Neural cell (in vitro differentiated cells): ENCODE measurements at regions not wholly inside any gene's neighbourhood (a gene's known extent, or its start where the extent isn't known, plus 50 kb on each side); places are given as distances from the start of the nearest gene placed in this dataset.

Experiments used
- EP300 ChIP-seq: fragments of 450-650 bp; conservative IDR thresholded peaks from 2 replicates; pipeline ENCODE4 v1.6.1; 2014; ENCODE audit warnings: antibody characterized with exemption, mild to moderate bottlenecking, moderate library complexity; ENCODE audit not compliant: poor library complexity, severe bottlenecking
- POLR2AphosphoS5 ChIP-seq: IDR thresholded peaks from 2 replicates; pipeline ENCODE4 v1.6.1; 2012
- RAD21 ChIP-seq: fragments of 450-650 bp; conservative IDR thresholded peaks from 2 replicates; pipeline ENCODE4 v1.6.1; 2014; ENCODE audit warnings: antibody characterized with exemption, mild to moderate bottlenecking, moderate library complexity
- TAF1 ChIP-seq: IDR thresholded peaks from 2 replicates; pipeline ENCODE4 v1.6.1; 2012; ENCODE audit warnings: low read depth
- TF ChIP-seq, protein P1 (sequence below): fragments of 450-650 bp; IDR thresholded peaks from 2 replicates; pipeline ENCODE4 v1.5.1; 2014; ENCODE audit warnings: antibody characterized with exemption, mild to moderate bottlenecking, moderate library complexity; ENCODE audit not compliant: poor library complexity, severe bottlenecking
- TF ChIP-seq, protein P2 (sequence below): IDR thresholded peaks from 2 replicates; pipeline ENCODE4 v1.6.1; 2012; ENCODE audit warnings: borderline replicate concordance

DNA sequence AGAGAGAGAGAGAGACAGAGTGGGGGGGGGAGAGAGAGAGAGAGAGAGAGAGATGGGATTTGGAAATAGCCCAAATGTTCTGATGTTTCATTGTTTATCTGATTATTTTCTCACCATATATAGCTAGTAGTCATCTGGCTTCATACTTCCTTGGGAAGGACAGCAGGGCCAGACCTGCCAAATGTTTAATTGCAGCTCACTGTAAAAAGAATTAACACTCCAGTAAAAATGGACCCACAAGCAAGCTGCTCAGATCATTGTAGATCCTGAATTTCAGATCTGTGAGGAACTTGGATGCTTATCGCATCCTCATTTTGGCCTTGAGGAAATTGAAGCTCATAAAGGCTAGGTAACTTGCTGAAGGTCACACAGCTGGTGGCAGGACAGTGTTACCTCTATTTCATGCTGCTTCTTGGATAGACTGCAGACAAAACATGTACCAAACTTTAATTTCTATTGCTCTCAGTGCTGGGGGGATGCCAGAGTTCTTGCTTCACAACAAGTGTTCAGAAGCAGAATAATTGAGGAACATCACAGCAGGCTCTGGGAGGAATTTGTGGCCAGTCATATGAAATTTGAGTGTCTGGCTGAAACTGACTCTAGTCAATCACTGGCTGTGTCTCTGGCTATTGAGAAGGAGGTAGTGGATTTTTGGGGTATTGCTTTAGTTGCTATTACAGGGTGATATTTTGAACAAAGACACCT is 223.5 kb downstream of the PIK3C3 start:
- TF ChIP-seq, protein P1, sequence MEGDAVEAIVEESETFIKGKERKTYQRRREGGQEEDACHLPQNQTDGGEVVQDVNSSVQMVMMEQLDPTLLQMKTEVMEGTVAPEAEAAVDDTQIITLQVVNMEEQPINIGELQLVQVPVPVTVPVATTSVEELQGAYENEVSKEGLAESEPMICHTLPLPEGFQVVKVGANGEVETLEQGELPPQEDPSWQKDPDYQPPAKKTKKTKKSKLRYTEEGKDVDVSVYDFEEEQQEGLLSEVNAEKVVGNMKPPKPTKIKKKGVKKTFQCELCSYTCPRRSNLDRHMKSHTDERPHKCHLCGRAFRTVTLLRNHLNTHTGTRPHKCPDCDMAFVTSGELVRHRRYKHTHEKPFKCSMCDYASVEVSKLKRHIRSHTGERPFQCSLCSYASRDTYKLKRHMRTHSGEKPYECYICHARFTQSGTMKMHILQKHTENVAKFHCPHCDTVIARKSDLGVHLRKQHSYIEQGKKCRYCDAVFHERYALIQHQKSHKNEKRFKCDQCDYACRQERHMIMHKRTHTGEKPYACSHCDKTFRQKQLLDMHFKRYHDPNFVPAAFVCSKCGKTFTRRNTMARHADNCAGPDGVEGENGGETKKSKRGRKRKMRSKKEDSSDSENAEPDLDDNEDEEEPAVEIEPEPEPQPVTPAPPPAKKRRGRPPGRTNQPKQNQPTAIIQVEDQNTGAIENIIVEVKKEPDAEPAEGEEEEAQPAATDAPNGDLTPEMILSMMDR, result no peak
- no peak for TF ChIP-seq TAF1
- TF ChIP-seq RAD21, result no peak
- TF ChIP-seq POLR2AphosphoS5, result no peak
- no peak for TF ChIP-seq EP300
- TF ChIP-seq, protein P2, sequence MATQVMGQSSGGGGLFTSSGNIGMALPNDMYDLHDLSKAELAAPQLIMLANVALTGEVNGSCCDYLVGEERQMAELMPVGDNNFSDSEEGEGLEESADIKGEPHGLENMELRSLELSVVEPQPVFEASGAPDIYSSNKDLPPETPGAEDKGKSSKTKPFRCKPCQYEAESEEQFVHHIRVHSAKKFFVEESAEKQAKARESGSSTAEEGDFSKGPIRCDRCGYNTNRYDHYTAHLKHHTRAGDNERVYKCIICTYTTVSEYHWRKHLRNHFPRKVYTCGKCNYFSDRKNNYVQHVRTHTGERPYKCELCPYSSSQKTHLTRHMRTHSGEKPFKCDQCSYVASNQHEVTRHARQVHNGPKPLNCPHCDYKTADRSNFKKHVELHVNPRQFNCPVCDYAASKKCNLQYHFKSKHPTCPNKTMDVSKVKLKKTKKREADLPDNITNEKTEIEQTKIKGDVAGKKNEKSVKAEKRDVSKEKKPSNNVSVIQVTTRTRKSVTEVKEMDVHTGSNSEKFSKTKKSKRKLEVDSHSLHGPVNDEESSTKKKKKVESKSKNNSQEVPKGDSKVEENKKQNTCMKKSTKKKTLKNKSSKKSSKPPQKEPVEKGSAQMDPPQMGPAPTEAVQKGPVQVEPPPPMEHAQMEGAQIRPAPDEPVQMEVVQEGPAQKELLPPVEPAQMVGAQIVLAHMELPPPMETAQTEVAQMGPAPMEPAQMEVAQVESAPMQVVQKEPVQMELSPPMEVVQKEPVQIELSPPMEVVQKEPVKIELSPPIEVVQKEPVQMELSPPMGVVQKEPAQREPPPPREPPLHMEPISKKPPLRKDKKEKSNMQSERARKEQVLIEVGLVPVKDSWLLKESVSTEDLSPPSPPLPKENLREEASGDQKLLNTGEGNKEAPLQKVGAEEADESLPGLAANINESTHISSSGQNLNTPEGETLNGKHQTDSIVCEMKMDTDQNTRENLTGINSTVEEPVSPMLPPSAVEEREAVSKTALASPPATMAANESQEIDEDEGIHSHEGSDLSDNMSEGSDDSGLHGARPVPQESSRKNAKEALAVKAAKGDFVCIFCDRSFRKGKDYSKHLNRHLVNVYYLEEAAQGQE, result no peak
